HEK293 (cell line): ENCODE measurements at regions not wholly inside any gene's neighbourhood (a gene's known extent, or its start where the extent isn't known, plus 50 kb on each side); places are given as distances from the start of the nearest gene placed in this dataset.

Source experiments
- CTCF ChIA-PET: fragments of 350-600 bp; formaldehyde crosslinking; extraction: SDS; loops from one replicate; lab custom pipeline; 2021; ENCODE audit warnings: antibody characterized with exemption; lab: Yijun Ruan, JAX
- POLR2A ChIA-PET: fragments of 300-600 bp; formaldehyde crosslinking; extraction: SDS; loops from one replicate; lab custom pipeline; 2020; ENCODE audit warnings: antibody characterized with exemption, inconsistent platforms; lab: Yijun Ruan, JAX
- H3K27ac ChIP-seq: fragments of 200-500 bp; sonication (Bioruptor generic); 2 replicates; pipeline ENCODE4 v1.5.1; 2014; ENCODE audit warnings: low read depth, low read length, control low read depth, inconsistent platforms; ENCODE audit errors: extremely low read depth
- H3K36me3 ChIP-seq, 2 experiments: fragments of 200-500 bp in 1 of 2; sonication (Bioruptor generic) in 1 of 2; 1 replicate in 1 of 2; 2 replicates in 1 of 2; pipeline ENCODE4 v1.5.1; 2014 to 2017; ENCODE audit warnings: inconsistent platforms in 2 of 2, low read length in 2 of 2; ENCODE audit not compliant: control insufficient read depth in 2 of 2, insufficient read depth in 1 of 2
- H3K4me1 ChIP-seq: fragments of 200-500 bp; sonication (Bioruptor generic); 2 replicates; pipeline ENCODE4 v1.5.1; 2014; ENCODE audit warnings: mild to moderate bottlenecking, low read length, inconsistent platforms; ENCODE audit not compliant: control insufficient read depth, insufficient read depth
- H3K4me3 ChIP-seq: 2 replicates; pipeline ENCODE4 v1.5.1; 2011; ENCODE audit warnings: low read depth, mild to moderate bottlenecking, control low read depth, low read length, moderate library complexity
- H3K9me3 ChIP-seq: fragments of 200-500 bp; sonication (Bioruptor generic); 2 replicates; pipeline ENCODE4 v1.5.1; 2014; ENCODE audit warnings: low read depth, low read length, inconsistent platforms; ENCODE audit not compliant: control insufficient read depth, insufficient read depth
- CTCF ChIP-seq: fragments of 450-650 bp; formaldehyde crosslinking; IDR thresholded peaks from 2 replicates; pipeline ENCODE4 v1.5.1; 2016; ENCODE audit warnings: missing biosample characterization, missing genetic modification characterization
- GLI4 ChIP-seq: fragments of 450-650 bp; formaldehyde crosslinking; IDR thresholded peaks from 2 replicates; pipeline ENCODE4 v1.5.1; 2016; ENCODE audit warnings: missing biosample characterization, missing genetic modification characterization
- HOXA7 ChIP-seq: sonication (generic); formaldehyde crosslinking; IDR thresholded peaks from 2 replicates; pipeline ENCODE4 v1.8.1; 2022; ENCODE audit warnings: missing genetic modification reagents, borderline replicate concordance
- HOXD13 ChIP-seq: sonication (generic); formaldehyde crosslinking; IDR thresholded peaks from 2 replicates; pipeline ENCODE4 v1.8.0; 2022; ENCODE audit warnings: missing genetic modification reagents, borderline replicate concordance
- MZF1 ChIP-seq: fragments of 450-650 bp; formaldehyde crosslinking; IDR thresholded peaks from 2 replicates; pipeline ENCODE4 v1.5.1; 2017; ENCODE audit warnings: missing biosample characterization, missing genetic modification characterization, borderline replicate concordance
- PRDM2 ChIP-seq: fragments of 450-650 bp; formaldehyde crosslinking; IDR thresholded peaks from 2 replicates; pipeline ENCODE4 v1.5.1; 2016; ENCODE audit warnings: missing biosample characterization, missing genetic modification characterization, borderline replicate concordance
- SP2 ChIP-seq: fragments of 450-650 bp; formaldehyde crosslinking; IDR thresholded peaks from 2 replicates; pipeline ENCODE4 v1.5.1; 2016; ENCODE audit warnings: missing biosample characterization, missing genetic modification characterization
- ZBTB20 ChIP-seq: fragments of 450-650 bp; formaldehyde crosslinking; IDR thresholded peaks from 2 replicates; pipeline ENCODE4 v1.5.1; 2016; ENCODE audit warnings: missing biosample characterization, missing genetic modification characterization
- ZBTB21 ChIP-seq: fragments of 450-650 bp; formaldehyde crosslinking; IDR thresholded peaks from 2 replicates; pipeline ENCODE4 v1.5.1; 2017; ENCODE audit warnings: missing biosample characterization, missing genetic modification characterization
- ZEB2 ChIP-seq: fragments of 450-650 bp; formaldehyde crosslinking; IDR thresholded peaks from 2 replicates; pipeline ENCODE4 v1.5.1; 2016; ENCODE audit warnings: missing biosample characterization, missing genetic modification characterization
- ZFP69B ChIP-seq: fragments of 450-650 bp; formaldehyde crosslinking; IDR thresholded peaks from 2 replicates; pipeline ENCODE4 v1.5.1; 2016; ENCODE audit warnings: missing biosample characterization, missing genetic modification characterization
- ZNF133 ChIP-seq: fragments of 450-650 bp; formaldehyde crosslinking; IDR thresholded peaks from 2 replicates; pipeline ENCODE4 v1.5.1; 2016; ENCODE audit warnings: missing biosample characterization, missing genetic modification characterization
- ZNF223 ChIP-seq: fragments of 450-650 bp; formaldehyde crosslinking; IDR thresholded peaks from 2 replicates; pipeline ENCODE4 v1.5.1; 2016; ENCODE audit warnings: missing biosample characterization, missing genetic modification characterization
- ZNF398 ChIP-seq: fragments of 450-650 bp; formaldehyde crosslinking; IDR thresholded peaks from 2 replicates; pipeline ENCODE4 v1.5.1; 2017; ENCODE audit warnings: missing biosample characterization, missing genetic modification characterization
- ZNF423 ChIP-seq: fragments of 450-650 bp; formaldehyde crosslinking; IDR thresholded peaks from 2 replicates; pipeline ENCODE4 v1.5.1; 2016; ENCODE audit warnings: missing biosample characterization, missing genetic modification characterization
- ZNF433 ChIP-seq: fragments of 450-650 bp; formaldehyde crosslinking; IDR thresholded peaks from 2 replicates; pipeline ENCODE4 v1.5.1; 2016; ENCODE audit warnings: missing biosample characterization, missing genetic modification characterization, low read depth
- ZNF48 ChIP-seq: fragments of 450-650 bp; formaldehyde crosslinking; IDR thresholded peaks from 2 replicates; pipeline ENCODE4 v1.5.1; 2016; ENCODE audit warnings: missing biosample characterization, missing genetic modification characterization
- ZNF488 ChIP-seq: fragments of 450-650 bp; formaldehyde crosslinking; IDR thresholded peaks from 2 replicates; pipeline ENCODE4 v1.5.1; 2016; ENCODE audit warnings: missing biosample characterization, missing genetic modification characterization
- ZNF521 ChIP-seq: fragments of 450-650 bp; formaldehyde crosslinking; IDR thresholded peaks from 2 replicates; pipeline ENCODE4 v1.5.1; 2017; ENCODE audit warnings: missing biosample characterization, mild to moderate bottlenecking, missing genetic modification characterization
- ZNF530 ChIP-seq: fragments of 450-650 bp; formaldehyde crosslinking; IDR thresholded peaks from 2 replicates; pipeline ENCODE4 v1.5.1; 2016; ENCODE audit warnings: low read depth, missing biosample characterization, missing genetic modification characterization
- ZNF585B ChIP-seq: fragments of 450-650 bp; formaldehyde crosslinking; IDR thresholded peaks from 2 replicates; pipeline ENCODE4 v1.5.1; 2016; ENCODE audit warnings: missing biosample characterization, missing genetic modification characterization
- ZNF621 ChIP-seq: fragments of 450-650 bp; formaldehyde crosslinking; IDR thresholded peaks from 2 replicates; pipeline ENCODE4 v1.5.1; 2017; ENCODE audit warnings: missing biosample characterization, missing genetic modification characterization
- ZSCAN16 ChIP-seq: fragments of 450-650 bp; formaldehyde crosslinking; IDR thresholded peaks from 2 replicates; pipeline ENCODE4 v1.5.1; 2016; ENCODE audit warnings: missing biosample characterization, missing genetic modification characterization

GRCh38 chr17:69760562-69760961 is 314.5 kb upstream of the KCNJ16 start (continued):
- TF ChIP-seq PRDM2 (tag by site-specific recombination) (no peak), ZNF585B (tag by site-specific recombination) (no peak), ZFP69B (tag by site-specific recombination) (no peak), ZEB2 (tag by site-specific recombination) (no peak), GLI4 (tag by site-specific recombination) (no peak), ZNF398 (tag by site-specific recombination) (no peak), ZNF433 (tag by site-specific recombination) (no peak), MZF1 (tag by site-specific recombination) (no peak), ZNF530 (no peak)

GRCh38 chr17:69761011-69761410 is 314.0 kb upstream of the KCNJ16 start:
- no peak overlapping the region for H3K27ac ChIP-seq

More at GRCh38 chr17:69761011-69761410, 314.0 kb upstream of the KCNJ16 start:
- POLR2A ChIA-PET = no interaction called here
- no peaks in the 10 kb centered on the region for H3K4me1 ChIP-seq
- CTCF ChIA-PET = no interaction called here
- TF ChIP-seq ZNF133 (tag by site-specific recombination) (no peak), ZNF488 (no peak), HOXD13 (no peak), ZNF423 (tag by site-specific recombination) (no peak), ZNF223 (tag by site-specific recombination) (no peak), HOXA7 (CRISPR knock-in tag) (no peak), ZBTB21 (no peak), ZNF398 (tag by site-specific recombination) (no peak), CTCF (tag by site-specific recombination) (no peak), ZNF48 (tag by site-specific recombination) (no peak), ZBTB20 (tag by site-specific recombination) (no peak), ZNF621 (tag by site-specific recombination) (no peak), ZNF521 (no peak), SP2 (no peak), ZSCAN16 (tag by site-specific recombination) (no peak)
- H3K36me3 ChIP-seq = no peaks in the 10 kb centered on the region
- no peak overlapping the region for H3K4me3 ChIP-seq
- no peaks in the 10 kb centered on the region for H3K9me3 ChIP-seq
